Fibroblast of pulmonary artery (primary cell): ENCODE measurements at regions not wholly inside any gene's neighbourhood (a gene's known extent, or its start where the extent isn't known, plus 50 kb on each side); places are given as distances from the start of the nearest gene placed in this dataset.

ENCODE experiments used
- DNase-seq: peaks from one replicate; pipeline ENCODE4 v3.0.0-alpha.2; 2010; ENCODE audit warnings: low read depth
- H3K4me3 ChIP-seq: replicated peaks from 2 replicates; pipeline ENCODE4 v1.5.1; 2011; ENCODE audit warnings: low read depth, mild to moderate bottlenecking, control low read depth, low read length, moderate library complexity
- CTCF ChIP-seq: IDR thresholded peaks from 2 replicates; pipeline ENCODE4 v1.5.1; 2011; ENCODE audit warnings: mild to moderate bottlenecking, control low read depth, low read length, inconsistent platforms; ENCODE audit errors: missing control alignments

DNA sequence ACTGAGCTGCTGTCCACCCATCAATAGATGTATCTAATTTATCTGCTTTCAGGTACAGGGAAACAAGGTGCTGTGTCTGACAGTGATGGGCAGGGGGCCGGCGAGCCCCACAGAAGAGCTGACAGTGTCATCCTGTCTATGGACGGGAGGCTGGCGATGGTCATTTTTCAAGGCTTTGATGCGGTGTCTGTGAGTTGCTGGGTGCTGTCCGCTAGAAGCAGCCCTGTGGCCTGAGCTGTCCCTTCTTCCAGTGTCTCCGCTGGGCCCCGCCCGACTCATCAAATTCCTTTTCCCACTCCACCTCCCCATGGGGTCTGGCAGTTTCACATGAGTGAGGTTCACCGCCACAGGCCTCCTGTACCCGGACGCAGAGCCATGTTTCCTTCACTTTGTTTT lies 161.4 kb upstream of the PMEPA1 start:
- no peak for DNase-seq
- no peak overlapping the region for H3K4me3 ChIP-seq
- no peak for TF ChIP-seq CTCF

- H3K4me3 ChIP-seq, result no peak overlapping the region
- TF ChIP-seq CTCF, result no peak
- DNase-seq, result no peak
Observed at GRCh38 chr20:57870597-57871236, 160.9 kb upstream of the PMEPA1 start.

DNA sequence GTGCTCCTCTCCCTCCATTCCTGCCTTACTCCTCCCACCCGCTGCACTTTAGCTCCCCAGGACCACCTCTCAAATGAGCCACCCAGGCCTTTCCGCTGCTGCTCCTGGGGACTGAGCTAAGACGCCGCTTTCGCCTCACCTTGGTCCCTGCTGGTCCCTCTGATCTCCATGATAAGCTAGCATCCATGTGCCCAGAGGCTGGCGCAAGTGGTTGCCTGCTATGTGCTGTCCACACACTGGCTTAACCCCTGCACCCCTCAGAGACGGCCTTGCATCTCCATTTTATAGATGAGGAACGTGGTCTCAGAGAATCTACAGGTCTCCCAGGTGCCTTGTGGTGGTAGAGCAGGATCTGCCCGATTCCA lies 160.1 kb upstream of the PMEPA1 start:
- H3K4me3 ChIP-seq, result no peak overlapping the region
- no peak for DNase-seq
- no peak for TF ChIP-seq CTCF

DNA sequence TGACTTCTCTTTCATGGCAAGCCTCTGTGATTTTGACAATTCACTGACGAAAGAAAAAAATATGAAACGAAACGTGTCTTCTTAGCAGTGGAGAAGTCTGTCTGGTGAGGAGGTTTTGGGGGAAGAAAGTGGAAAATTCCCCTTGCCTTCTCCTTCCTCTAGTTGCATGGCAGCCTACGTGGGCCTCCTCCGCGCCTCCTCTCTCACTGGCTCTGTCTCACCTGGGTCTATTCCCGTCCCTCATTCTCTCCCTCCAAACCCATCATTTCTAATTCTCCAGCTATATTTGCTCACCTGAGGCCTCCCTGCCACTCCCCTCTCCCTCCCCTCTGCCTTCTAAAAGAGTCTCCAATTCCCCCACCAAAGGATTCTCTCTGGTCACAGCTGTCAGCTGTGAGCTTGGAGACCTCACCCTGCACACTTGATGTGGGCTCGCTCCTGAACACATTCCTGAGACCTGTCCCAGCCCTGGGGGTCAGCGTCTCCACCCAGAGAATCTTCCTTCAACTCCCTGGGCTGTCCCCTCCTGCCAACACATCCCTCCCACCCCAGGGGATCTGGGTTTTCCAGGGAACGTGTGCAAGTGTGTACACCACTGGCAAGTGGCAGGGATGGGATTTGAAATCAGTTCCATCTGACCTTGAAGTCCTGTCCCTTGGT lies 159.6 kb upstream of the PMEPA1 start:
- no peak overlapping the region for H3K4me3 ChIP-seq
- no peak for DNase-seq
- no peak for TF ChIP-seq CTCF

DNA sequence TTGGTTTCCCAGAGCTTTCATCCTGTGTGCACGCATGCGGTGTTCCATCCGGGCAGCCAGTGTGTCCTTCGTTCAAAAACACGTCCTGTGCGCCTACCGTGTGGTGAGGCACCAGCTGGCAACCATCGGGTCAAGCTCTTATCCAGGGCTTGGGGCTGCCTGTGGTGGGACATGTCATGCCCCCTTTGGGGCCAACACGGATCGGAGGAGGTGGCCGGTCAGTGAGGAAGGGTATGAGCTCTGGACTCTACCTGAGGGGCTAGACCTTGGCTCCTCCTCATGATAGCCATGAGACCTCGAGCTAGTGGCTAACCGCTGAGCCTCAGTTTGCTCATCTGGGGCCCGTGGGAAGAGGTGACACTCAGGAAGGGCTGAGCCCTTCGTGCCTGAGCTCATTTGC lies 158.5 kb upstream of the PMEPA1 start:
- no peak for TF ChIP-seq CTCF
- no peak for DNase-seq
- H3K4me3 ChIP-seq, result no peak overlapping the region

GRCh38 chr20:57867807-57868206 lies 158.0 kb upstream of the PMEPA1 start:
- TF ChIP-seq CTCF, result no peak
- DNase-seq, result no peak
- no peak overlapping the region for H3K4me3 ChIP-seq
